ENCODE measurements at regions not wholly inside any gene's neighbourhood (a gene's known extent, or its start where the extent isn't known, plus 50 kb on each side); places are given as distances from the start of the nearest gene placed in this dataset.

DNA sequence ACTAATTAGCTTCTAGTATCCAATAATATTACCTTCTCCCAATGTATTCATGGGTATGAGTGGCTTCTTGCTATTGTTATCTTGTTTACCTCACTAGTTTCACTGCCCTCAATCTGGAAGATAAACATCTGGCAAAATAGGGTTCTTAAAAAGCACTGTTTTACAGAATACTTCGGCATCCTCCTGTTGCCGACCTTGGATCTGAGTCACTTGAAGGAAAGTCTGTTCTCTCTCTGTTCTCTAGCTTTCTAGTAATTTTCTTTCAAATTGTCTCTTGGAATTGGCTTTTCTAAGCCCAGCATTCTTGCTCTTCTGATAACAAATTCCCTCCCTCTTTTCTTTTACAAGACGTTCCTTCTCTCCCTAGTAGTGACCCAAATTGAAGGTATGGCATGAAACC, 189.5 kb downstream of the KITLG start:
- Histone ChIP-seq H2AFZ (ENCODE audit: low read length) (no peak overlapping the region), H3F3A (ENCODE audit: insufficient read depth, low read length) (no peaks in the 10 kb centered on the region), H3K9ac (ENCODE audit: low read length) (no peak overlapping the region), H4K20me1 (ENCODE audit: insufficient read depth, low read length) (no peaks in the 10 kb centered on the region), H3K9me2 (ENCODE audit: low read depth, low read length) (no peaks in the 10 kb centered on the region), H3K27ac (ENCODE audit: low read depth, low read length, poor library complexity, severe bottlenecking) (no peak overlapping the region), H3K27me3 (ENCODE audit: insufficient read depth, low read length) (no peaks in the 10 kb centered on the region), H3K36me3 (ENCODE audit: insufficient read depth, low read length) (no peaks in the 10 kb centered on the region), H3K79me2 (ENCODE audit: insufficient read depth, low read length) (no peaks in the 10 kb centered on the region), H3K4me3 (ENCODE audit: low read depth, low read length, poor library complexity, severe bottlenecking) (no peak overlapping the region), H3K4me2 (ENCODE audit: low read length) (no peak overlapping the region), H3K9me3 (ENCODE audit: low read length) (no peaks in the 10 kb centered on the region), H3K4me1 (ENCODE audit: insufficient read depth, low read length, severe bottlenecking) (peaks cover 6% of the 10 kb centered on the region)
- TF ChIP-seq EZH2 (IDR thresholded peaks at IDR 0.05; ENCODE audit: borderline replicate concordance, low read length) = no peak
- TF ChIP-seq, protein P1, sequence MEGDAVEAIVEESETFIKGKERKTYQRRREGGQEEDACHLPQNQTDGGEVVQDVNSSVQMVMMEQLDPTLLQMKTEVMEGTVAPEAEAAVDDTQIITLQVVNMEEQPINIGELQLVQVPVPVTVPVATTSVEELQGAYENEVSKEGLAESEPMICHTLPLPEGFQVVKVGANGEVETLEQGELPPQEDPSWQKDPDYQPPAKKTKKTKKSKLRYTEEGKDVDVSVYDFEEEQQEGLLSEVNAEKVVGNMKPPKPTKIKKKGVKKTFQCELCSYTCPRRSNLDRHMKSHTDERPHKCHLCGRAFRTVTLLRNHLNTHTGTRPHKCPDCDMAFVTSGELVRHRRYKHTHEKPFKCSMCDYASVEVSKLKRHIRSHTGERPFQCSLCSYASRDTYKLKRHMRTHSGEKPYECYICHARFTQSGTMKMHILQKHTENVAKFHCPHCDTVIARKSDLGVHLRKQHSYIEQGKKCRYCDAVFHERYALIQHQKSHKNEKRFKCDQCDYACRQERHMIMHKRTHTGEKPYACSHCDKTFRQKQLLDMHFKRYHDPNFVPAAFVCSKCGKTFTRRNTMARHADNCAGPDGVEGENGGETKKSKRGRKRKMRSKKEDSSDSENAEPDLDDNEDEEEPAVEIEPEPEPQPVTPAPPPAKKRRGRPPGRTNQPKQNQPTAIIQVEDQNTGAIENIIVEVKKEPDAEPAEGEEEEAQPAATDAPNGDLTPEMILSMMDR (IDR thresholded peaks at IDR 0.05; ENCODE audit: low read length) = no peak

DNA sequence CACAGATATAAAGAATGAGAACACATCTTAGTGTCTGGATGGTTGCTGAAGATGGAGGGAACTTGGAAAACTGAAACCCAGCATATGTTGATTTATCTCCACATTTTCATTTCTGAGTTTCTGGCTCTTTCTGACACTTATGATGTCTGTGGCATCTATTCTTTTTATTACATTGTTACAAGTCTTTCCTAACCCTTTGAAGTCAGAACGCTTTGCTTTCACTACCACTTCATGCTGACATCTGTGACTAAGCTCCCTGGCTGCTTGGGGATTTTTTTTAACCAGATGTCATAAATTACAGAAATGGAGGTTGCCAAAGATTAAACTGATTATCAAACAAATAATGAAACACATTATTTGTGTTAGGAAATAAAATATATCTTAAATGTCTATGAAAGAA, 188.7 kb downstream of the KITLG start:
- no peak for TF ChIP-seq EZH2 (IDR thresholded peaks at IDR 0.05; ENCODE audit: borderline replicate concordance, low read length)
- TF ChIP-seq, protein P1 (IDR thresholded peaks at IDR 0.05; ENCODE audit: low read length) = no peak
- H3K9ac ChIP-seq (ENCODE audit: low read length) = no peak overlapping the region

DNA sequence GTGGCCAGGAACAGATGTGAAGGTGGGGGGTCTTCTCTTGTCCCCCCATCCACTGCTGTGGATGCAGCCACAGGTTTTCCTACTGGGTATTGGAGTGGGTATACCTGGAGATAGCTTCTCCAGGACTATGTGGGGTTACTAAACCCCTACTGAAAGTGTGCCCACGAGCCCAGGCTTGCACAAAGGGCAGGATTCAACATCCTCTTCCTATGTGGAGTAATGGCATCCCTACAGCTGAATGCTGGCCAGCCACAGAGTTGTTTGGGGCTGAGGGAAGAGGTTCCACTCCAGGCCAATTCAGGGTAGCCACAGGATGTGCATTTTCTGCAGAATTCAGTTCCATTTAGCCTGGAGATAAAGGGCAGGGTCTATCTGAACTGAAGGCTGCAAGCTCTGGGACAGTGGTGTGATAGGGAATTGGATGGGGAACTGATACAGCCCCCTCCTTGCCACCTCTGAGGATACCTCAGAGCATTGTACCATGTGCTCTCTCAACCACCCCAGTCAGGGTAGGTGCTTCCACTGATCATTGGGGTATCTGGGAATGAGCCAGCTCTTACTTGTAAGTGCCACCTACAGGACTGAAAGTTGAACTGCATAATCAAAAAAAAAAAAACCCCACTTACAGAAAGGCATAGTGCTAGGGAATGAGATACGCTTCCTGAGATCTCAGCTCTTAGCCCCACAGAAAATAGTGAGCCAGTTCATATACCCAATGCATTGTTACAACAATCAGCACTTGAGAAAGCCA, 187.1 kb downstream of the KITLG start:
- no peak overlapping the region for H3K4me2 ChIP-seq (ENCODE audit: low read length)
- H3K27ac ChIP-seq (ENCODE audit: low read depth, low read length, poor library complexity, severe bottlenecking) = no peak overlapping the region
- H3K36me3 ChIP-seq (ENCODE audit: insufficient read depth, low read length) = no peaks in the 10 kb centered on the region
- no peaks in the 10 kb centered on the region for H4K20me1 ChIP-seq (ENCODE audit: insufficient read depth, low read length)
- peaks cover 6% of the 10 kb centered on the region for H3K4me1 ChIP-seq (ENCODE audit: insufficient read depth, low read length, severe bottlenecking)
- H3K9me2 ChIP-seq (ENCODE audit: low read depth, low read length) = no peaks in the 10 kb centered on the region
- H3K9ac ChIP-seq (ENCODE audit: low read length) = no peak overlapping the region
- no peak overlapping the region for H2AFZ ChIP-seq (ENCODE audit: low read length)
- no peaks in the 10 kb centered on the region for H3K79me2 ChIP-seq (ENCODE audit: insufficient read depth, low read length)
- H3F3A ChIP-seq (ENCODE audit: insufficient read depth, low read length) = no peaks in the 10 kb centered on the region
- TF ChIP-seq, protein P1 (IDR thresholded peaks at IDR 0.05; ENCODE audit: low read length) = peak; percentile 56
- TF ChIP-seq EZH2 (IDR thresholded peaks at IDR 0.05; ENCODE audit: borderline replicate concordance, low read length) = no peak
- H3K9me3 ChIP-seq (ENCODE audit: low read length) = no peaks in the 10 kb centered on the region
- no peaks in the 10 kb centered on the region for H3K27me3 ChIP-seq (ENCODE audit: insufficient read depth, low read length)
- H3K4me3 ChIP-seq (ENCODE audit: low read depth, low read length, poor library complexity, severe bottlenecking) = no peak overlapping the region

More for the DNA sequence above, 188.7 kb downstream of the KITLG start:
- no peaks in the 10 kb centered on the region for H3K9me2 ChIP-seq (ENCODE audit: low read depth, low read length)
- no peaks in the 10 kb centered on the region for H3K36me3 ChIP-seq (ENCODE audit: insufficient read depth, low read length)
- no peaks in the 10 kb centered on the region for H3K27me3 ChIP-seq (ENCODE audit: insufficient read depth, low read length)
- no peaks in the 10 kb centered on the region for H3K79me2 ChIP-seq (ENCODE audit: insufficient read depth, low read length)
- no peak overlapping the region for H3K4me3 ChIP-seq (ENCODE audit: low read depth, low read length, poor library complexity, severe bottlenecking)
- H3F3A ChIP-seq (ENCODE audit: insufficient read depth, low read length) = no peaks in the 10 kb centered on the region
- H4K20me1 ChIP-seq (ENCODE audit: insufficient read depth, low read length) = no peaks in the 10 kb centered on the region
- H3K27ac ChIP-seq (ENCODE audit: low read depth, low read length, poor library complexity, severe bottlenecking) = no peak overlapping the region
- H3K4me2 ChIP-seq (ENCODE audit: low read length) = no peak overlapping the region
- no peaks in the 10 kb centered on the region for H3K9me3 ChIP-seq (ENCODE audit: low read length)
- H2AFZ ChIP-seq (ENCODE audit: low read length) = no peak overlapping the region
- H3K4me1 ChIP-seq (ENCODE audit: insufficient read depth, low read length, severe bottlenecking) = peaks cover 6% of the 10 kb centered on the region

All from OCI-LY1 (cell line).